ENCODE measurements at regions not wholly inside any gene's neighbourhood (a gene's known extent, or its start where the extent isn't known, plus 50 kb on each side); places are given as distances from the start of the nearest gene placed in this dataset.

DNA sequence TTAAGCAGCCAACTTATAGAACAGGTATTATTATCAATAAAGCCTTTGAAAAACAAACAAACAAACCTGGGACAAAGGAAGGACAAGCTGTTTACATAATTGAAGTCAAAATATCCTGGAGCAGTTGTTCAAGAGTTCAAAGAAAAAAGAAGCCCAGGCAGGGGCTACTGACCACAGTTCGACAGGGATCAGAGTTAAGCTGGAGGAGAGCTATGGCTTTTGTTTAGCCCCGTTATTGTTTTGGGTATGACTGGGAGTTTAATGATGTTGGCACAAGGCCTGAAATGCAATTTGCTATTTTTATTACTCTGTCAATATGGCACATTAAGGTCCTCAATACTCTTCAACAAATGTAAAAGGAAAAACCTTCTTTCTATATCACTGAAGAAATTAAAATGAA lies 624.4 kb upstream of the KLHL1 start:
- TF ChIP-seq, protein P1, sequence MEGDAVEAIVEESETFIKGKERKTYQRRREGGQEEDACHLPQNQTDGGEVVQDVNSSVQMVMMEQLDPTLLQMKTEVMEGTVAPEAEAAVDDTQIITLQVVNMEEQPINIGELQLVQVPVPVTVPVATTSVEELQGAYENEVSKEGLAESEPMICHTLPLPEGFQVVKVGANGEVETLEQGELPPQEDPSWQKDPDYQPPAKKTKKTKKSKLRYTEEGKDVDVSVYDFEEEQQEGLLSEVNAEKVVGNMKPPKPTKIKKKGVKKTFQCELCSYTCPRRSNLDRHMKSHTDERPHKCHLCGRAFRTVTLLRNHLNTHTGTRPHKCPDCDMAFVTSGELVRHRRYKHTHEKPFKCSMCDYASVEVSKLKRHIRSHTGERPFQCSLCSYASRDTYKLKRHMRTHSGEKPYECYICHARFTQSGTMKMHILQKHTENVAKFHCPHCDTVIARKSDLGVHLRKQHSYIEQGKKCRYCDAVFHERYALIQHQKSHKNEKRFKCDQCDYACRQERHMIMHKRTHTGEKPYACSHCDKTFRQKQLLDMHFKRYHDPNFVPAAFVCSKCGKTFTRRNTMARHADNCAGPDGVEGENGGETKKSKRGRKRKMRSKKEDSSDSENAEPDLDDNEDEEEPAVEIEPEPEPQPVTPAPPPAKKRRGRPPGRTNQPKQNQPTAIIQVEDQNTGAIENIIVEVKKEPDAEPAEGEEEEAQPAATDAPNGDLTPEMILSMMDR (conservative IDR thresholded peaks at IDR 0.05; ENCODE audit: low read depth, low read length), result no peak
- TF ChIP-seq EZH2 (IDR thresholded peaks at IDR 0.05; ENCODE audit: low read length, unreplicated experiment) (no peak), EZH2phosphoT487 (IDR thresholded peaks at IDR 0.05; ENCODE audit: borderline replicate concordance, low read length) (no peak)
